DOHH2 (cell line): ENCODE measurements at regions not wholly inside any gene's neighbourhood (a gene's known extent, or its start where the extent isn't known, plus 50 kb on each side); places are given as distances from the start of the nearest gene placed in this dataset.

Source experiments
- CTCF ChIP-seq: fragments of 200-600 bp; sonication (generic); IDR thresholded peaks from one replicate; pipeline ENCODE4 v1.5.1; 2014; ENCODE audit warnings: antibody characterized with exemption, mild to moderate bottlenecking, low read depth, low read length; ENCODE audit not compliant: poor library complexity, severe bottlenecking
- EZH2phosphoT487 ChIP-seq: fragments of 200-600 bp; sonication (generic); IDR thresholded peaks from 2 replicates; pipeline ENCODE4 v1.6.1; 2017; ENCODE audit warnings: borderline replicate concordance, mild to moderate bottlenecking, antibody characterized with exemption, low read length, moderate library complexity, mixed read lengths

GRCh38 chr12:113693693-113694092 is 222.0 kb upstream of the LHX5 start:
- TF ChIP-seq CTCF = no peak
- no peak for TF ChIP-seq EZH2phosphoT487
